AG04450 (cell line): ENCODE measurements at regions not wholly inside any gene's neighbourhood (a gene's known extent, or its start where the extent isn't known, plus 50 kb on each side); places are given as distances from the start of the nearest gene placed in this dataset.

Experiments used
- CTCF ChIA-PET: fragments of 300-600, 350-600 bp; formaldehyde crosslinking; extraction: SDS; loops from one replicate; lab custom pipeline; 2022; ENCODE audit warnings: antibody characterized with exemption, inconsistent platforms; lab: Charles Lee
- POLR2A ChIA-PET: fragments of 350-600 bp; formaldehyde crosslinking; extraction: SDS; loops from one replicate; lab custom pipeline; 2021; ENCODE audit warnings: antibody characterized with exemption, inconsistent platforms; lab: Yijun Ruan, JAX
- DNase-seq: peaks from one replicate; pipeline ENCODE4 v3.0.0-alpha.2; 2011; ENCODE audit warnings: low read depth, low spot score
- H3K27ac ChIP-seq: one replicate; pipeline ENCODE4 v1.5.1; 2012; ENCODE audit warnings: low read depth, low read length, control low read depth
- H3K27me3 ChIP-seq: one replicate; pipeline ENCODE4 v1.6.0; 2012; ENCODE audit warnings: low read length; ENCODE audit not compliant: control insufficient read depth, insufficient read depth
- H3K4me3 ChIP-seq: 2 replicates; pipeline ENCODE4 v1.5.1; 2011; ENCODE audit warnings: mild to moderate bottlenecking, low read depth, low read length, control low read depth
- H3K9me3 ChIP-seq: 2 replicates; pipeline ENCODE4 v1.5.1; 2012; ENCODE audit warnings: low read length; ENCODE audit not compliant: control insufficient read depth, insufficient read depth
- CTCF ChIP-seq: IDR thresholded peaks from 2 replicates; pipeline ENCODE4 v1.5.1; 2011; ENCODE audit warnings: low read depth, low read length, control low read depth, inconsistent platforms

- no peaks in the 10 kb centered on the region for H3K27me3 ChIP-seq
- no peak overlapping the region for H3K4me3 ChIP-seq
- no peak overlapping the region for H3K27ac ChIP-seq
- DNase-seq: peak; percentile 20
- POLR2A ChIA-PET: no interaction called here
- CTCF ChIA-PET: no interaction called here
- no peaks in the 10 kb centered on the region for H3K9me3 ChIP-seq
- TF ChIP-seq CTCF: no peak
Measured at GRCh38 chr7:41624818-41625217, 78.1 kb downstream of the INHBA start.

GRCh38 chr7:41621953-41622831 lies 80.7 kb downstream of the INHBA start:
- H3K9me3 ChIP-seq: no peaks in the 10 kb centered on the region
- no peak overlapping the region for H3K4me3 ChIP-seq
- no peak for DNase-seq
- CTCF ChIA-PET: no interaction called here
- H3K27me3 ChIP-seq: no peaks in the 10 kb centered on the region
- POLR2A ChIA-PET: no interaction called here
- H3K27ac ChIP-seq: no peak overlapping the region
- no peak for TF ChIP-seq CTCF

GRCh38 chr7:41617987-41618386 lies 84.9 kb downstream of the INHBA start:
- Histone ChIP-seq H3K27ac (no peak overlapping the region), H3K27me3 (no peaks in the 10 kb centered on the region), H3K9me3 (no peaks in the 10 kb centered on the region), H3K4me3 (no peak overlapping the region)
- CTCF ChIA-PET: no interaction called here
- no peak for TF ChIP-seq CTCF
- no peak for DNase-seq
- POLR2A ChIA-PET: no interaction called here

GRCh38 chr7:41612798-41613197 lies 90.1 kb downstream of the INHBA start:
- ChIA-PET CTCF (no interaction called here), POLR2A (no interaction called here)
- no peak for TF ChIP-seq CTCF

GRCh38 chr7:41612386-41612785 lies 90.5 kb downstream of the INHBA start:
- TF ChIP-seq CTCF: no peak
- H3K27me3 ChIP-seq: no peaks in the 10 kb centered on the region
- CTCF ChIA-PET: no interaction called here
- no peak for DNase-seq
- no peak overlapping the region for H3K27ac ChIP-seq
- H3K4me3 ChIP-seq: no peak overlapping the region
- H3K9me3 ChIP-seq: no peaks in the 10 kb centered on the region
- POLR2A ChIA-PET: interaction anchor here (0.7 kb wide), 1 partner anchor 754 kb away, joined by 3 read pairs; no protein-coding TSS in a partner anchor

More at GRCh38 chr7:41612798-41613197, 90.1 kb downstream of the INHBA start:
- H3K9me3 ChIP-seq: no peaks in the 10 kb centered on the region
- no peaks in the 10 kb centered on the region for H3K27me3 ChIP-seq
- no peak overlapping the region for H3K27ac ChIP-seq
- no peak for DNase-seq
- H3K4me3 ChIP-seq: no peak overlapping the region
